A673 (cell line): ENCODE measurements at regions not wholly inside any gene's neighbourhood (a gene's known extent, or its start where the extent isn't known, plus 50 kb on each side); places are given as distances from the start of the nearest gene placed in this dataset.

Experiments
- EZH2 ChIP-seq: fragments of 200-600 bp; sonication (generic); IDR thresholded peaks from 2 replicates; pipeline ENCODE4 v1.6.1; 2017; ENCODE audit warnings: borderline replicate concordance, low read depth, mild to moderate bottlenecking, mixed read lengths, antibody characterized with exemption, low read length; ENCODE audit not compliant: poor library complexity, severe bottlenecking
- TF ChIP-seq, protein P1 (sequence below): fragments of 300-800, 200-600 bp; sonication (generic); conservative IDR thresholded peaks from 2 replicates; pipeline ENCODE4 v1.5.1; 2017; ENCODE audit warnings: low read depth, mild to moderate bottlenecking, antibody characterized with exemption, low read length, moderate library complexity, mixed read lengths

GRCh38 chr7:126227643-126228042 lies 1025.1 kb downstream of the GRM8 start:
- TF ChIP-seq, protein P1, sequence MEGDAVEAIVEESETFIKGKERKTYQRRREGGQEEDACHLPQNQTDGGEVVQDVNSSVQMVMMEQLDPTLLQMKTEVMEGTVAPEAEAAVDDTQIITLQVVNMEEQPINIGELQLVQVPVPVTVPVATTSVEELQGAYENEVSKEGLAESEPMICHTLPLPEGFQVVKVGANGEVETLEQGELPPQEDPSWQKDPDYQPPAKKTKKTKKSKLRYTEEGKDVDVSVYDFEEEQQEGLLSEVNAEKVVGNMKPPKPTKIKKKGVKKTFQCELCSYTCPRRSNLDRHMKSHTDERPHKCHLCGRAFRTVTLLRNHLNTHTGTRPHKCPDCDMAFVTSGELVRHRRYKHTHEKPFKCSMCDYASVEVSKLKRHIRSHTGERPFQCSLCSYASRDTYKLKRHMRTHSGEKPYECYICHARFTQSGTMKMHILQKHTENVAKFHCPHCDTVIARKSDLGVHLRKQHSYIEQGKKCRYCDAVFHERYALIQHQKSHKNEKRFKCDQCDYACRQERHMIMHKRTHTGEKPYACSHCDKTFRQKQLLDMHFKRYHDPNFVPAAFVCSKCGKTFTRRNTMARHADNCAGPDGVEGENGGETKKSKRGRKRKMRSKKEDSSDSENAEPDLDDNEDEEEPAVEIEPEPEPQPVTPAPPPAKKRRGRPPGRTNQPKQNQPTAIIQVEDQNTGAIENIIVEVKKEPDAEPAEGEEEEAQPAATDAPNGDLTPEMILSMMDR, result no peak
- no peak for TF ChIP-seq EZH2
